ENCODE measurements at regions not wholly inside any gene's neighbourhood (a gene's known extent, or its start where the extent isn't known, plus 50 kb on each side); places are given as distances from the start of the nearest gene placed in this dataset.

DNA sequence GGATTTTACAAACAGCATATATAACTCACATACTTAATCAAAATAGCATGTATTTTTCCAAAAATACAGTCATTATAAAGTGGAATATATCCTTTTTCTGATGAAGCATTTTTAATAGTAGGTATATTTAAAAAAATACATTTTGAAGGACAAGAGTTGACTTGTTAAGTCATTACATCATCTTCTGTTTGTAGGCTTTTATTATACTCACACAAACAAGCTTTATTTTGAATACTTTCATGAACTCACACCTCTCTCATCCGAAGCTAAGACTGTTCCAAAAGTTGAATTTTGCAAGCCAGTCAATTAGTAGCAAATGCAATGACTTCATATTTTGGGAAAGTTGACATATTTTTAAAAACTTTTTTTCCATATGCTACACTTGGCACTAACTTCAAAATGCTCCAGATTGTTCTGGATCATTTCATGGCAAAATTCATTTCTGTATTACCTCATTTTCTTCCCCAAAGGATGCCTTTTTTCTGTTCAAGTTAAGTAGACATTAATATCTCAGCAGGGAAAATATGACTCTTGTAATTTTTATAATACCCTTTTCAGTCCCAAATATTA is 68.5 kb upstream of the WDR75 start:
- no peak for DNase-seq

DNA sequence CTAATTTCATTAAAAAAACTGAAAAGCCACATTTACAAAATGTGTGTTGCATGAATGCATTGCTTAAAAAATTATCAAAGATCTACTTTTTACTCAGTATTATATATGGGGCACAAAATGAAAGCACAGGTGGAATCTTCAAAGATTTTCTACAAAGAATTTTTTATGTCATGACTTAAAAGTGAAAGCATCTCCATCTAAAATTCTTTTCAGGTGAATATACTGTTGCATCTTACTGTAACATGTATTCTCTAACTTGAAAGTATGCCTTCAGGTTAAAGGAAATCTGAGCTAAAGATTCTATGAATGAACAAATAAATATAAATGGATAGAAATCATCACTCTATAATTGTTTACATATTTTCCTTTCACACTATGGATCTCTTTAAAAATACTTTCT is 66.8 kb upstream of the WDR75 start:
- no peak for DNase-seq

DNA sequence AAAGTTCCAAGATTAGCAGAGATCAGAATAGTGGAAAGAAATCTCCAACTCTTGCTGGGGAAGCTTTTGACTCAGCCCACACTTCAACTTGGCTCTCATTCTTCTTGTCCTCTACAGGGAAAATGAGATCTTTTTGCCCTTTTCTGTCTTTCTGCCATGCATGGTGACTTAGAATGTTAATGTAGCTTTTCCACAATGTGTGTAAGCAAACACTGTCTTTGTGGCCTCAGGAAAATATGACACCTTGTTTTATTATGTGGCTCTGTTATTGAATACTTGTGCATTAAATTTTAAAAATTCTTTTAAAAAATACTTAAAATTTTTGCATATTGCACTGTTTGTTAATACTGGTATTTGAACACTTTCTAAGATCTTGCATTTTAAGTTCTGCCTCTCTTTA is 65.4 kb upstream of the WDR75 start:
- DNase-seq = no peak

DNA sequence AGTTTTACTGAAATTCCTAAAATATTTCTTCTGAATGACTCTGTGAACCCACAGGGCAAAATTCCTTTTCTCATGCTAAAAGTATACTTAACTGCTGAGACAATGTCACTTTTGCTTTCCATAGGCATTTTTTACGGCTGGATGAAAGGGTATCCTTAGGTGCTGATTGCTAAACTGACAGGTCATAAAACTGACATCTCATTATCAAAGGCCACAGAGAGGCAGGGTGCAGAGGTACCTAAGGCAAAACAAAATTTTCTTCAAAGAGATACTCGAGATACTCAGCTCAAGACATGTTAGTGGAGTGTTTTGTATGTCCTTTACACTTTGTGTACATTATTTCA is 62.0 kb upstream of the WDR75 start:
- DNase-seq = no peak

DNA sequence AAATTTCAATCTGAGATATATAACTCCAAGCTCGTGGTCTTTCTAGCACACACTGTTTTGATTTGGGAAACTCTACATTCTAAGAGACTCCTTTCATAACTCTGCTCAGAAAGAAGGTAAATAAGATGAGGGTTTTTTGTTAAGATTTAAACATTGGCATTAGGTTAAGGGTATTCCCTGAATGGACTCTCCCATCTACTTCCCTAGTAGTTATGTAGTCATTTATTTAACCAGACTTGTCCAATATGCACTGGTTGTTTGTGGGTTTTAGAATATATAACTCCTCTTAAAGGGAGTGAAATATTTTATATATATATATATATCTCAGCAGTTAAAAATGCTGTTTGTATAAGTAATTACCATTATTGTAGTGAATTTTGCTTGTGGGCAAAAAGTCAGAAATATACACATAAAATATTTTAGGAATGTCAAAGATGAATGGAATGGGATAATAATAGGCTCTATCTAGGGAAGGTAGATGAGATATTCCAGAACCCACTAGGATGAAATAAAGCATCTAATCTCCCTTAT is 61.5 kb upstream of the WDR75 start:
- no peak for DNase-seq

DNA sequence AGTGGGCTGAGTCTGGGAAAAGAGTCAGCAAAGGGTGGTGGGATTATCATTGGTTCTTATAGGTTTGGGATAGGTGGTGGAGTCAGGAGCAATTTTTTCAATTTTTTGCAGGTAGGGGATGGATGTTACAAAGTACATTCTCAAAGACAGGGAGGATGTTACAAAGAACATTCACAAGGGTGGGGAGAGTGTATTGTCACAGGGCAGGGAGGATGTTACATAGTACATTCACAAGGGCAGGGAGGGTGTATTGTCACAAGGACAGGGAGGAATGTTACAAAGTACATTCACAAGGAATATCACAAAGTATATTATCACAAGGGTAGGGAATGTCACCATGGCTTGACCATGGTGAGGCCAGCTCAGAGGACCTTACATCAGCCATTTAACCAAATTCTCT is 58.6 kb upstream of the WDR75 start:
- no peak for DNase-seq

DNA sequence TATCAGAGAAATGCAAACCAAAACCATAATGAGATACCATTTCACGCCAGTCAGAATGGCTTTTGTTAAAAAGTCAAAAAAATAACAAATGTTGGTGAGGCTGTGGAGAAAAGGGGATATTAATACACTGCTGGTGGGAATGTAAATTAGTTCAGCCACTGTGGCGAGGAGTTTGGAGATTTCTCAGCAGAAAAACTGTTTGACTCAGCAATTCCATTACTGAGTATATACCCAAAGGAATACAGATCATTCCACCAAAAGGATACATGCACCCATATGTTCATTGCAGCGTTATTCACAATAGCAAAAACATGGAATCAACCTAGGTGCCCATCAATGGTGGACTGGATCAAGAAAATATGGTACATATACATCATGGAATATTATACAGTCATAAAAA is 54.5 kb upstream of the WDR75 start:
- no peak for DNase-seq

DNA sequence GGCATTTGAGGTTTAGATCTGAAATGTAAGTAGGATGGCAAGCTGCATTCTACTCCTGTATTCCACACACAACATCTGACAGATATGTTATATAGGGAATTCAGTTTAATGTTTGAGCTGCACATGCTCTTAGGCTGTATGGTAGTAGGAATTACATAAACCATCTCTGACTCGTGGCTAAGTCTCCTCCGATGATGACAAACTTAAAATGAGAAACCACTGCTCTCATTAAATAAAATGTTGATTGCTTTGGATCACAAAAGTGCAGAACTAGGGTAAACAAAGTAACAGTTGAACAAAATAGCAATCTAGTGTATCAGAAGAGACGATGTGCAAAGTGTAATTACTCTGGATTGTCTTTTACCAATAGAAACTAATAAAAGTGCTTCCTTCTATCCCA is 50.1 kb upstream of the WDR75 start:
- DNase-seq = no peak
